Endothelial cell of umbilical vein (primary cell): ENCODE measurements at regions not wholly inside any gene's neighbourhood (a gene's known extent, or its start where the extent isn't known, plus 50 kb on each side); places are given as distances from the start of the nearest gene placed in this dataset.

Source experiments
- BruUV-seq: library from RNA; stranded (reverse); fragments of 400-500 nt; replicated peaks from 2 replicates; lab custom pipeline; 2021; lab: Mats Ljungman, UMichigan
- CTCF ChIA-PET: fragments of 300-600, 350-600 bp; sonication (Branson Sonifier 250); formaldehyde crosslinking; loops from one replicate; lab custom pipeline; 2021; ENCODE audit warnings: antibody characterized with exemption, inconsistent platforms; lab: Charles Lee
- POLR2A ChIA-PET: fragments of 300-600, 350-600 bp; sonication (Branson Sonifier 250); formaldehyde crosslinking; loops from one replicate; lab custom pipeline; 2021; ENCODE audit warnings: antibody characterized with exemption, inconsistent platforms; lab: Charles Lee
- DNase-seq: peaks from one replicate; pipeline ENCODE4 v3.0.0-alpha.2; 2011; ENCODE audit warnings: low read depth, low spot score
- FAIRE-seq: peaks from 2 replicates; lab custom pipeline; 2011; peaks lifted over from hg19 to GRCh38; lab: Jason Lieb, UNC
- H2AFZ ChIP-seq: 2 replicates; pipeline ENCODE4 v1.6.0; 2012; ENCODE audit warnings: low read depth, low read length, control low read depth, inconsistent platforms
- H3K27ac ChIP-seq: 2 replicates; pipeline ENCODE4 v1.5.1; 2011; ENCODE audit warnings: low read depth, mild to moderate bottlenecking, control low read depth, low read length, moderate library complexity; ENCODE audit not compliant: insufficient read depth
- H3K27me3 ChIP-seq, 2 experiments: 2 replicates each; pipeline versions ENCODE4 v1.6.0 to v1.6.1; 2011; ENCODE audit warnings: low read length in 2 of 2, mixed read lengths in 1 of 2; ENCODE audit not compliant: control insufficient read depth in 2 of 2, insufficient read depth in 2 of 2
- H3K36me3 ChIP-seq, 2 experiments: 2 replicates in 1 of 2; 3 replicates in 1 of 2; pipeline ENCODE4 v1.5.1; 2011; ENCODE audit warnings: low read length in 2 of 2, mild to moderate bottlenecking in 1 of 2, moderate library complexity in 1 of 2; ENCODE audit not compliant: control insufficient read depth in 2 of 2, insufficient read depth in 2 of 2; ENCODE audit errors: extremely low read depth in 1 of 2
- H3K4me1 ChIP-seq: 3 replicates; pipeline ENCODE4 v1.5.1; 2011; ENCODE audit warnings: mild to moderate bottlenecking, low read length; ENCODE audit not compliant: control insufficient read depth, insufficient read depth; ENCODE audit errors: extremely low read depth
- H3K4me2 ChIP-seq: 2 replicates; pipeline ENCODE4 v1.6.1; 2011; ENCODE audit warnings: low read length, control low read depth, mixed read lengths; ENCODE audit not compliant: insufficient read depth
- H3K4me3 ChIP-seq, 3 experiments: fragments of 200-600 bp in 1 of 3; sonication (generic), shearing (Covaris generic) in 1 of 3; replicated peaks in 1 of 3; 2 replicates each; pipeline ENCODE4 v1.5.1; 2011 to 2016; ENCODE audit warnings: control low read depth in 3 of 3, low read length in 3 of 3, mild to moderate bottlenecking in 2 of 3, inconsistent platforms in 1 of 3, low read depth in 1 of 3, moderate library complexity in 1 of 3; ENCODE audit not compliant: insufficient read depth in 1 of 3
- H3K79me2 ChIP-seq: 2 replicates; pipeline ENCODE4 v1.6.0; 2012; ENCODE audit warnings: low read length, inconsistent platforms; ENCODE audit not compliant: control insufficient read depth, insufficient read depth
- H3K9ac ChIP-seq: replicated peaks from 2 replicates; pipeline ENCODE3; 2011; ENCODE audit warnings: low read length, control low read depth; ENCODE audit not compliant: insufficient read depth; ENCODE audit errors: extremely low read depth
- H3K9me1 ChIP-seq: replicated peaks from 3 replicates; pipeline ENCODE4 v1.6.0; 2011; ENCODE audit warnings: mild to moderate bottlenecking, low read length; ENCODE audit not compliant: control insufficient read depth, insufficient read depth; ENCODE audit errors: extremely low read depth
- H3K9me3 ChIP-seq: replicated peaks from 2 replicates; pipeline ENCODE4 v1.5.1; 2012; ENCODE audit warnings: low read length, inconsistent platforms; ENCODE audit not compliant: control insufficient read depth, insufficient read depth
- H4K20me1 ChIP-seq: replicated peaks from 2 replicates; pipeline ENCODE3; 2011; ENCODE audit warnings: mild to moderate bottlenecking, low read length; ENCODE audit not compliant: control insufficient read depth, insufficient read depth; ENCODE audit errors: extremely low read depth
- CTCF ChIP-seq, 2 donors: IDR thresholded peaks; 1 replicate in 1 of 2; 2 replicates in 1 of 2; pipeline ENCODE4 v1.5.1; 2011; ENCODE audit warnings: low read length in 2 of 2, mild to moderate bottlenecking in 2 of 2, moderate library complexity in 2 of 2, control low read depth in 1 of 2, inconsistent platforms in 1 of 2, low read depth in 1 of 2; ENCODE audit not compliant: insufficient read depth in 1 of 2; ENCODE audit errors: extremely low read depth in 1 of 2
- EZH2 ChIP-seq: IDR thresholded peaks from 2 replicates; pipeline ENCODE4 v1.6.1; 2012; ENCODE audit warnings: borderline replicate concordance, low read depth, mild to moderate bottlenecking, moderate library complexity, low read length, inconsistent platforms; ENCODE audit not compliant: severe bottlenecking
- FOS ChIP-seq: IDR thresholded peaks from 2 replicates; pipeline ENCODE4 v1.6.1; 2011; ENCODE audit warnings: mild to moderate bottlenecking, low read length, moderate library complexity, borderline replicate concordance; ENCODE audit not compliant: insufficient read depth
- GATA2 ChIP-seq: IDR thresholded peaks from 2 replicates; pipeline ENCODE4 v1.7.0; 2011; ENCODE audit warnings: low read depth, mild to moderate bottlenecking, moderate library complexity, mixed read lengths, low read length; ENCODE audit not compliant: insufficient read length, insufficient read depth
- JUN ChIP-seq: IDR thresholded peaks from 2 replicates; pipeline ENCODE4 v1.6.1; 2011; ENCODE audit warnings: borderline replicate concordance, low read depth; ENCODE audit not compliant: insufficient read length, insufficient read depth
- MAX ChIP-seq: IDR thresholded peaks from 2 replicates; pipeline ENCODE4 v1.6.1; 2011; ENCODE audit not compliant: insufficient read depth, insufficient read length
- MYC ChIP-seq: IDR thresholded peaks from one replicate; pipeline ENCODE4 v1.6.1; 2011; ENCODE audit warnings: mild to moderate bottlenecking, low read depth, low read length
- POLR2A ChIP-seq: IDR thresholded peaks from 2 replicates; pipeline ENCODE4 v1.6.1; 2012; ENCODE audit warnings: low read depth, mild to moderate bottlenecking, control low read depth, low read length
- POLR2AphosphoS5 ChIP-seq: IDR thresholded peaks from 2 replicates; pipeline ENCODE4 v1.6.1; 2012; ENCODE audit warnings: low read depth, mild to moderate bottlenecking, control low read depth, low read length, moderate library complexity; ENCODE audit not compliant: insufficient read depth
- dilution Hi-C: fragments of 300-500 bp; cut with MboI; formaldehyde crosslinking; loops from one replicate; pipeline ENCODE4 v1.15.0; 2019; ENCODE audit warnings: low sequenced_read_pairs; ENCODE audit not compliant: extremely low pct_ligation_motif_present
- intact Hi-C: fragments of 100-400 bp; cut with micrococcal nuclease; formaldehyde crosslinking; loops from one replicate; pipeline ENCODE4 v1.10.0; 2022

DNA sequence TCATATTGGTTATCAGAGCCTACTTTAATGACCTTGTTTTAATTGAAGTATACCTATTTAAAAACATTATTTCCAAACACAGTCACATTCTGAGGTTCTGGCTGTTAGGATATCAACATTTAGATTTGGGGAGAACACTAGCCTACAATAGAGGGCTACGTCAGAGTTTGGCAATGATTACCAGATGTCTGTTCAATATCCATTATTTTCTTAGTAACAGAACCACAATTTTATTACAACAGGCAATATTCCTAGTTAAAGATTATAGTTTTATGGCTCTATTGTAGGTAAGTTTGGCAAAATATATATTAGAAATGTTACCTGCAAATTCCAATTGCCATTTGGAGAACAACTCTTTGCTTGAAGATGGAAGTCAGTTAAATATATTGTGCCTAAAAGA lies 1163.1 kb upstream of the MIR17HG start:
- Histone ChIP-seq H3K4me2 (no peak overlapping the region), H3K9me3 (no peaks in the 10 kb centered on the region), H3K4me1 (no peaks in the 10 kb centered on the region), H3K79me2 (no peaks in the 10 kb centered on the region), H3K36me3 (no peaks in the 10 kb centered on the region), H3K9ac (no peak overlapping the region), H3K4me3 (no peak overlapping the region), H3K27ac (no peak overlapping the region), H3K27me3 (no peaks in the 10 kb centered on the region), H2AFZ (no peak overlapping the region), H3K9me1 (no peaks in the 10 kb centered on the region), H4K20me1 (no peaks in the 10 kb centered on the region)
- FAIRE-seq (no peak), DNase-seq (no peak)
- dilution Hi-C loops (no loop called here), intact Hi-C loops (no loop called here)
- ChIA-PET CTCF (no interaction called here), POLR2A (no interaction called here)
- TF ChIP-seq GATA2 (no peak), FOS (no peak), MAX (no peak), POLR2A (no peak), EZH2 (no peak), JUN (no peak)
- no TSS peak for BruUV-seq

GRCh38 chr13:90185734-90186133 lies 1161.8 kb upstream of the MIR17HG start:
- Histone ChIP-seq H4K20me1 (no peaks in the 10 kb centered on the region), H3K36me3 (no peaks in the 10 kb centered on the region), H3K27ac (no peak overlapping the region), H3K9me1 (no peaks in the 10 kb centered on the region), H3K79me2 (no peaks in the 10 kb centered on the region), H3K4me1 (no peaks in the 10 kb centered on the region), H2AFZ (no peak overlapping the region), H3K9ac (no peak overlapping the region), H3K9me3 (no peaks in the 10 kb centered on the region), H3K27me3 (no peaks in the 10 kb centered on the region), H3K4me3 (no peak overlapping the region), H3K4me2 (no peak overlapping the region)
- dilution Hi-C loops = no loop called here
- intact Hi-C loops = no loop called here
- POLR2A ChIA-PET = no interaction called here
- DNase-seq (no peak), FAIRE-seq (no peak)
- CTCF ChIA-PET = no interaction called here
- no TSS peak for BruUV-seq
- no peak for TF ChIP-seq MAX
- no peak for TF ChIP-seq JUN
- TF ChIP-seq CTCF (IDR thresholded peaks at IDR 0.05; ENCODE audit: extremely low read depth in 1 of 2, insufficient read depth in 1 of 2, low read depth in 1 of 2, low read length in 2 of 2) = no peak
- no peak for TF ChIP-seq POLR2AphosphoS5
- TF ChIP-seq GATA2 = no peak
- TF ChIP-seq MYC = no peak
- TF ChIP-seq POLR2A = no peak
